ENCODE measurements at regions not wholly inside any gene's neighbourhood (a gene's known extent, or its start where the extent isn't known, plus 50 kb on each side); places are given as distances from the start of the nearest gene placed in this dataset.

DNA sequence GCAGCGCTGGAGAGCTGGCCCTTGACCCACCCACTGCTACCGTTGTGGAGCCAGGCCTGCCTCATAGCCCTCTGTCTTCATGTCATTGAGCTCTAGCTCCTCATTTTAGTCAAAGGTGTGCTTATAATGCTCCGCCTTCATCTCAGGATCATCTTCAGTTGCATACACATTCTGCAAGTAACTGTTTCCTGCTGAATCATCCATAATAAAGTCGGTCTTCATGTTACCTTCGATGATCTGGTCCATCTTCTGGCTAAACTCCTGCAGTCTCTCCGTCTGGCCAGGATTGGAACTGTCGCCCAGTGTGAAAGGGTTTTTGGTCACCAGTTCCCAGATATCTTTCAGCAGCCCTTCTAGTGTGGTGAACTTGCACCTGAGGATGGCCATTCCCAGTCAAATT, 62.6 kb upstream of the ARMC2 start:
- no peaks in the 10 kb centered on the region for H3K9me3 ChIP-seq (ENCODE audit: control insufficient read depth, insufficient read depth, low read depth, low read length)
- ChIA-PET CTCF (interaction anchor here (2.8 kb wide), 1 partner anchor 244 kb away, joined by 24 read pairs; no protein-coding TSS in a partner anchor), POLR2A (interaction anchor here (1.4 kb wide), 1 partner anchor 225 kb away, joined by 5 read pairs; the partner anchor contains the start of gene FOXO3)
- no peaks in the 10 kb centered on the region for H3K36me3 ChIP-seq (ENCODE audit: control insufficient read depth in 2 of 2, insufficient read depth in 1 of 2, low read length in 2 of 2)
- TF ChIP-seq TRIM28 (IDR thresholded peaks at IDR 0.05; ENCODE audit: borderline replicate concordance, low read length) (no peak), ZNF174 (tag by site-specific recombination; IDR thresholded peaks at IDR 0.05) (no peak), ZBTB48 (tag by site-specific recombination; IDR thresholded peaks at IDR 0.05) (no peak), GFI1B (tag by site-specific recombination; IDR thresholded peaks at IDR 0.05) (no peak), ZNF133 (tag by site-specific recombination; IDR thresholded peaks at IDR 0.05) (no peak), FEZF1 (tag by site-specific recombination; IDR thresholded peaks at IDR 0.05) (no peak), ZNF785 (tag by site-specific recombination; IDR thresholded peaks at IDR 0.05) (no peak), ZNF155 (tag by site-specific recombination; IDR thresholded peaks at IDR 0.05) (no peak), GLI4 (tag by site-specific recombination; IDR thresholded peaks at IDR 0.05) (no peak), ZNF48 (tag by site-specific recombination; IDR thresholded peaks at IDR 0.05) (no peak), ZNF266 (tag by site-specific recombination; IDR thresholded peaks at IDR 0.05; ENCODE audit: low read depth) (no peak), ZNF664 (tag by site-specific recombination; IDR thresholded peaks at IDR 0.05) (no peak)
- TF ChIP-seq, protein P1, sequence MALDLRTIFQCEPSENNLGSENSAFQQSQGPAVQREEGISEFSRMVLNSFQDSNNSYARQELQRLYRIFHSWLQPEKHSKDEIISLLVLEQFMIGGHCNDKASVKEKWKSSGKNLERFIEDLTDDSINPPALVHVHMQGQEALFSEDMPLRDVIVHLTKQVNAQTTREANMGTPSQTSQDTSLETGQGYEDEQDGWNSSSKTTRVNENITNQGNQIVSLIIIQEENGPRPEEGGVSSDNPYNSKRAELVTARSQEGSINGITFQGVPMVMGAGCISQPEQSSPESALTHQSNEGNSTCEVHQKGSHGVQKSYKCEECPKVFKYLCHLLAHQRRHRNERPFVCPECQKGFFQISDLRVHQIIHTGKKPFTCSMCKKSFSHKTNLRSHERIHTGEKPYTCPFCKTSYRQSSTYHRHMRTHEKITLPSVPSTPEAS (tag by site-specific recombination; IDR thresholded peaks at IDR 0.05): no peak
- TF ChIP-seq, protein P2, sequence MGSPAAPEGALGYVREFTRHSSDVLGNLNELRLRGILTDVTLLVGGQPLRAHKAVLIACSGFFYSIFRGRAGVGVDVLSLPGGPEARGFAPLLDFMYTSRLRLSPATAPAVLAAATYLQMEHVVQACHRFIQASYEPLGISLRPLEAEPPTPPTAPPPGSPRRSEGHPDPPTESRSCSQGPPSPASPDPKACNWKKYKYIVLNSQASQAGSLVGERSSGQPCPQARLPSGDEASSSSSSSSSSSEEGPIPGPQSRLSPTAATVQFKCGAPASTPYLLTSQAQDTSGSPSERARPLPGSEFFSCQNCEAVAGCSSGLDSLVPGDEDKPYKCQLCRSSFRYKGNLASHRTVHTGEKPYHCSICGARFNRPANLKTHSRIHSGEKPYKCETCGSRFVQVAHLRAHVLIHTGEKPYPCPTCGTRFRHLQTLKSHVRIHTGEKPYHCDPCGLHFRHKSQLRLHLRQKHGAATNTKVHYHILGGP (tag by site-specific recombination; IDR thresholded peaks at IDR 0.05): no peak
- TF ChIP-seq, protein P3, sequence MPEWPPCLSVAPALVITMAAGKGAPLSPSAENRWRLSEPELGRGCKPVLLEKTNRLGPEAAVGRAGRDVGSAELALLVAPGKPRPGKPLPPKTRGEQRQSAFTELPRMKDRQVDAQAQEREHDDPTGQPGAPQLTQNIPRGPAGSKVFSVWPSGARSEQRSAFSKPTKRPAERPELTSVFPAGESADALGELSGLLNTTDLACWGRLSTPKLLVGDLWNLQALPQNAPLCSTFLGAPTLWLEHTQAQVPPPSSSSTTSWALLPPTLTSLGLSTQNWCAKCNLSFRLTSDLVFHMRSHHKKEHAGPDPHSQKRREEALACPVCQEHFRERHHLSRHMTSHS (tag by site-specific recombination; IDR thresholded peaks at IDR 0.05): no peak
- H3K4me1 ChIP-seq (ENCODE audit: control insufficient read depth, insufficient read depth, low read length): peaks cover 6% of the 10 kb centered on the region
- H3K27ac ChIP-seq (ENCODE audit: extremely low read depth, low read depth, low read length): no peak overlapping the region
- no peak overlapping the region for H3K4me3 ChIP-seq (ENCODE audit: low read depth, low read length)

DNA sequence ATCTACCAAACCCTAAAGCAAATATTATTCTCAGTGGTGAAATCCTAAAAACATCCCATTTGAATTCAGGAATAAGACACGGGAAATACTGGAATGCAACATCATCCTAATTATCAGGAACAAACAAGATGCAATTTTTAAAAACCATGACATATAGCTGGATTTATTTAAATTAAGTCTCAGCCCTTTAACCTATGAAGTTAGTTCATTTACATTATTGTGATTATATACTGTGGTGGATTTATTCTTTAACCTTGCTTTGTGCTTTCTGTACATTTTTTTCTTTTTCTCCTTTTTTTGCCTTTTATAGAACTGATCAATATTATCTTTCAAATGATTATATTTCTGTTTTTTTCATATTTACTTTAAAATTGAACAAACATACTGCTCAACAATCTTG, 59.8 kb upstream of the ARMC2 start:
- H3K9me3 ChIP-seq (ENCODE audit: control insufficient read depth, insufficient read depth, low read depth, low read length): no peaks in the 10 kb centered on the region
- ChIA-PET POLR2A (no interaction called here), CTCF (interaction anchor here (0.6 to 1.6 kb wide), 5 partner anchors 10 to 246 kb away, joined by 3 to 5 read pairs (median 3); no protein-coding TSS in a partner anchor)
- H3K36me3 ChIP-seq (ENCODE audit: control insufficient read depth in 2 of 2, insufficient read depth in 1 of 2, low read length in 2 of 2): no peaks in the 10 kb centered on the region
- H3K4me3 ChIP-seq (ENCODE audit: low read depth, low read length): no peak overlapping the region
- H3K4me1 ChIP-seq (ENCODE audit: control insufficient read depth, insufficient read depth, low read length): no peaks in the 10 kb centered on the region
- H3K27ac ChIP-seq (ENCODE audit: extremely low read depth, low read depth, low read length): no peak overlapping the region
- TF ChIP-seq, protein P4, sequence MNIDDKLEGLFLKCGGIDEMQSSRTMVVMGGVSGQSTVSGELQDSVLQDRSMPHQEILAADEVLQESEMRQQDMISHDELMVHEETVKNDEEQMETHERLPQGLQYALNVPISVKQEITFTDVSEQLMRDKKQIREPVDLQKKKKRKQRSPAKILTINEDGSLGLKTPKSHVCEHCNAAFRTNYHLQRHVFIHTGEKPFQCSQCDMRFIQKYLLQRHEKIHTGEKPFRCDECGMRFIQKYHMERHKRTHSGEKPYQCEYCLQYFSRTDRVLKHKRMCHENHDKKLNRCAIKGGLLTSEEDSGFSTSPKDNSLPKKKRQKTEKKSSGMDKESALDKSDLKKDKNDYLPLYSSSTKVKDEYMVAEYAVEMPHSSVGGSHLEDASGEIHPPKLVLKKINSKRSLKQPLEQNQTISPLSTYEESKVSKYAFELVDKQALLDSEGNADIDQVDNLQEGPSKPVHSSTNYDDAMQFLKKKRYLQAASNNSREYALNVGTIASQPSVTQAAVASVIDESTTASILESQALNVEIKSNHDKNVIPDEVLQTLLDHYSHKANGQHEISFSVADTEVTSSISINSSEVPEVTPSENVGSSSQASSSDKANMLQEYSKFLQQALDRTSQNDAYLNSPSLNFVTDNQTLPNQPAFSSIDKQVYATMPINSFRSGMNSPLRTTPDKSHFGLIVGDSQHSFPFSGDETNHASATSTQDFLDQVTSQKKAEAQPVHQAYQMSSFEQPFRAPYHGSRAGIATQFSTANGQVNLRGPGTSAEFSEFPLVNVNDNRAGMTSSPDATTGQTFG (tag by site-specific recombination; IDR thresholded peaks at IDR 0.05; ENCODE audit: borderline replicate concordance): no peak
- TF ChIP-seq, protein P5, sequence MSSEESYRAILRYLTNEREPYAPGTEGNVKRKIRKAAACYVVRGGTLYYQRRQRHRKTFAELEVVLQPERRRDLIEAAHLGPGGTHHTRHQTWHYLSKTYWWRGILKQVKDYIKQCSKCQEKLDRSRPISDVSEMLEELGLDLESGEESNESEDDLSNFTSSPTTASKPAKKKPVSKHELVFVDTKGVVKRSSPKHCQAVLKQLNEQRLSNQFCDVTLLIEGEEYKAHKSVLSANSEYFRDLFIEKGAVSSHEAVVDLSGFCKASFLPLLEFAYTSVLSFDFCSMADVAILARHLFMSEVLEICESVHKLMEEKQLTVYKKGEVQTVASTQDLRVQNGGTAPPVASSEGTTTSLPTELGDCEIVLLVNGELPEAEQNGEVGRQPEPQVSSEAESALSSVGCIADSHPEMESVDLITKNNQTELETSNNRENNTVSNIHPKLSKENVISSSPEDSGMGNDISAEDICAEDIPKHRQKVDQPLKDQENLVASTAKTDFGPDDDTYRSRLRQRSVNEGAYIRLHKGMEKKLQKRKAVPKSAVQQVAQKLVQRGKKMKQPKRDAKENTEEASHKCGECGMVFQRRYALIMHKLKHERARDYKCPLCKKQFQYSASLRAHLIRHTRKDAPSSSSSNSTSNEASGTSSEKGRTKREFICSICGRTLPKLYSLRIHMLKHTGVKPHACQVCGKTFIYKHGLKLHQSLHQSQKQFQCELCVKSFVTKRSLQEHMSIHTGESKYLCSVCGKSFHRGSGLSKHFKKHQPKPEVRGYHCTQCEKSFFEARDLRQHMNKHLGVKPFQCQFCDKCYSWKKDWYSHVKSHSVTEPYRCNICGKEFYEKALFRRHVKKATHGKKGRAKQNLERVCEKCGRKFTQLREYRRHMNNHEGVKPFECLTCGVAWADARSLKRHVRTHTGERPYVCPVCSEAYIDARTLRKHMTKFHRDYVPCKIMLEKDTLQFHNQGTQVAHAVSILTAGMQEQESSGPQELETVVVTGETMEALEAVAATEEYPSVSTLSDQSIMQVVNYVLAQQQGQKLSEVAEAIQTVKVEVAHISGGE (tag by site-specific recombination; conservative IDR thresholded peaks at IDR 0.05; ENCODE audit: low read depth): no peak
- TF ChIP-seq ZBTB7A (tag by site-specific recombination; IDR thresholded peaks at IDR 0.05; ENCODE audit: low read depth) (no peak), SALL2 (tag by site-specific recombination; IDR thresholded peaks at IDR 0.05; ENCODE audit: borderline replicate concordance) (no peak), ZFP69B (tag by site-specific recombination; IDR thresholded peaks at IDR 0.05) (no peak), SP2 (tag by site-specific recombination; IDR thresholded peaks at IDR 0.05) (no peak), ZNF677 (tag by site-specific recombination; IDR thresholded peaks at IDR 0.05) (no peak)
- TF ChIP-seq, protein P6, sequence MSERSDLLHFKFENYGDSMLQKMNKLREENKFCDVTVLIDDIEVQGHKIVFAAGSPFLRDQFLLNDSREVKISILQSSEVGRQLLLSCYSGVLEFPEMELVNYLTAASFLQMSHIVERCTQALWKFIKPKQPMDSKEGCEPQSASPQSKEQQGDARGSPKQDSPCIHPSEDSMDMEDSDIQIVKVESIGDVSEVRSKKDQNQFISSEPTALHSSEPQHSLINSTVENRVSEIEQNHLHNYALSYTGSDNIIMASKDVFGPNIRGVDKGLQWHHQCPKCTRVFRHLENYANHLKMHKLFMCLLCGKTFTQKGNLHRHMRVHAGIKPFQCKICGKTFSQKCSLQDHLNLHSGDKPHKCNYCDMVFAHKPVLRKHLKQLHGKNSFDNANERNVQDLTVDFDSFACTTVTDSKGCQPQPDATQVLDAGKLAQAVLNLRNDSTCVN (tag by site-specific recombination; optimal IDR thresholded peaks at IDR 0.05): no peak
- TF ChIP-seq, protein P7, sequence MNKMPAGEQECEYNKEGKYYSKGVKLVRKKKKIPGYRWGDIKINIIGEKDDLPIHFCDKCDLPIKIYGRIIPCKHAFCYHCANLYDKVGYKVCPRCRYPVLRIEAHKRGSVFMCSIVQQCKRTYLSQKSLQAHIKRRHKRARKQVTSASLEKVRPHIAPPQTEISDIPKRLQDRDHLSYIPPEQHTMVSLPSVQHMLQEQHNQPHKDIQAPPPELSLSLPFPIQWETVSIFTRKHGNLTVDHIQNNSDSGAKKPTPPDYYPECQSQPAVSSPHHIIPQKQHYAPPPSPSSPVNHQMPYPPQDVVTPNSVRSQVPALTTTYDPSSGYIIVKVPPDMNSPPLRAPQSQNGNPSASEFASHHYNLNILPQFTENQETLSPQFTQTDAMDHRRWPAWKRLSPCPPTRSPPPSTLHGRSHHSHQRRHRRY (tag by site-specific recombination; IDR thresholded peaks at IDR 0.05): no peak

All from HEK293 (cell line).